ENCODE measurements at regions not wholly inside any gene's neighbourhood (a gene's known extent, or its start where the extent isn't known, plus 50 kb on each side); places are given as distances from the start of the nearest gene placed in this dataset.

DNA sequence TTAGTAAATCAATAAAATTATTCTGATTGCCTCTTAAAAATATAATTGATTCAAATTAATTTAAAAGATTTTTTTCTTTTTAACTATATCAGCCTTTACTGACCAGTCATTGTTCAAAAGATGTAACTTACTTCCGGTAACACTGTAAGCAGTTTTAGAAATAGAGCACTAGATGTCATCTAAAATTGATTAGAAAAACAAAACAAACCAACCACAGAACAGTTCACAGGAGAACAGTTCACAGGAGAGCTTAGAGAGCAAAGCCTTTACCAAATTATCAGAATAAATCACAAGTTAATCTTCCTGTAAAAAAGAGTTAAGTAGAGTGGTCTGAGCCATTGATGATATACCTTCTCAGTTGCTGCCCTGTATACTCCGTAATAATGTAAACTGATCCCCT, 133.3 kb upstream of the DGKB start:
- TF ChIP-seq, protein P1, sequence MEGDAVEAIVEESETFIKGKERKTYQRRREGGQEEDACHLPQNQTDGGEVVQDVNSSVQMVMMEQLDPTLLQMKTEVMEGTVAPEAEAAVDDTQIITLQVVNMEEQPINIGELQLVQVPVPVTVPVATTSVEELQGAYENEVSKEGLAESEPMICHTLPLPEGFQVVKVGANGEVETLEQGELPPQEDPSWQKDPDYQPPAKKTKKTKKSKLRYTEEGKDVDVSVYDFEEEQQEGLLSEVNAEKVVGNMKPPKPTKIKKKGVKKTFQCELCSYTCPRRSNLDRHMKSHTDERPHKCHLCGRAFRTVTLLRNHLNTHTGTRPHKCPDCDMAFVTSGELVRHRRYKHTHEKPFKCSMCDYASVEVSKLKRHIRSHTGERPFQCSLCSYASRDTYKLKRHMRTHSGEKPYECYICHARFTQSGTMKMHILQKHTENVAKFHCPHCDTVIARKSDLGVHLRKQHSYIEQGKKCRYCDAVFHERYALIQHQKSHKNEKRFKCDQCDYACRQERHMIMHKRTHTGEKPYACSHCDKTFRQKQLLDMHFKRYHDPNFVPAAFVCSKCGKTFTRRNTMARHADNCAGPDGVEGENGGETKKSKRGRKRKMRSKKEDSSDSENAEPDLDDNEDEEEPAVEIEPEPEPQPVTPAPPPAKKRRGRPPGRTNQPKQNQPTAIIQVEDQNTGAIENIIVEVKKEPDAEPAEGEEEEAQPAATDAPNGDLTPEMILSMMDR (IDR thresholded peaks at IDR 0.05): no peak
- TF ChIP-seq POLR2A (IDR thresholded peaks at IDR 0.05): no peak

Measured in thyroid gland (tissue), 4 donors.